ENCODE measurements at regions not wholly inside any gene's neighbourhood (a gene's known extent, or its start where the extent isn't known, plus 50 kb on each side); places are given as distances from the start of the nearest gene placed in this dataset.

DNA sequence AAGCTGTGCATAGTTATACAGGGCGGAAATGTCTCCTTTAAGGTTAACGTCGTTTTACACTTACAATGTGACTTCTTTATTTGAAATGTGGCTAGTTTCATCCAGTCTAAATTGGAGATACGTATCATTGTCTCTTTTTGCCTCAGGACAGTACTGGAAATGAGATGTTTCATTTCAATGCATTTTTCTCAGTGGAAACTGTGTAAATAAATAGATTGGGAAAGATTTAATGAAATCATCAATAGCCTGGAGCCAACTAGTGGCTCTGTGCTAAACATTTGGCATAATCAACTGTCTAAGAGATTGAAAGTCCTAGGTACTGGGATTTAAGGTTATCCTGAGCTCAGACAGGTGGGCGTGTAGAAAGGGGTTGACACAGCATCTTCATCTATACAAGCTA is 691.5 kb upstream of the CCDC54 start:
- no peak overlapping the region for H3K27ac ChIP-seq
- no peak overlapping the region for H3K4me3 ChIP-seq (ENCODE audit: low read depth, low read length)
- no peak for DNase-seq
- no peaks in the 10 kb centered on the region for H3K27me3 ChIP-seq (replicated peaks)
- no peaks in the 10 kb centered on the region for H3K36me3 ChIP-seq (replicated peaks)
- in situ Hi-C loops (cut with HindIII; ENCODE audit: low pct_ligation_motif_present, low sequenced_read_pairs): no loop called here
- TF ChIP-seq, protein P1, sequence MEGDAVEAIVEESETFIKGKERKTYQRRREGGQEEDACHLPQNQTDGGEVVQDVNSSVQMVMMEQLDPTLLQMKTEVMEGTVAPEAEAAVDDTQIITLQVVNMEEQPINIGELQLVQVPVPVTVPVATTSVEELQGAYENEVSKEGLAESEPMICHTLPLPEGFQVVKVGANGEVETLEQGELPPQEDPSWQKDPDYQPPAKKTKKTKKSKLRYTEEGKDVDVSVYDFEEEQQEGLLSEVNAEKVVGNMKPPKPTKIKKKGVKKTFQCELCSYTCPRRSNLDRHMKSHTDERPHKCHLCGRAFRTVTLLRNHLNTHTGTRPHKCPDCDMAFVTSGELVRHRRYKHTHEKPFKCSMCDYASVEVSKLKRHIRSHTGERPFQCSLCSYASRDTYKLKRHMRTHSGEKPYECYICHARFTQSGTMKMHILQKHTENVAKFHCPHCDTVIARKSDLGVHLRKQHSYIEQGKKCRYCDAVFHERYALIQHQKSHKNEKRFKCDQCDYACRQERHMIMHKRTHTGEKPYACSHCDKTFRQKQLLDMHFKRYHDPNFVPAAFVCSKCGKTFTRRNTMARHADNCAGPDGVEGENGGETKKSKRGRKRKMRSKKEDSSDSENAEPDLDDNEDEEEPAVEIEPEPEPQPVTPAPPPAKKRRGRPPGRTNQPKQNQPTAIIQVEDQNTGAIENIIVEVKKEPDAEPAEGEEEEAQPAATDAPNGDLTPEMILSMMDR (IDR thresholded peaks at IDR 0.05; ENCODE audit: low read depth, low read length, missing control alignments): no peak

DNA sequence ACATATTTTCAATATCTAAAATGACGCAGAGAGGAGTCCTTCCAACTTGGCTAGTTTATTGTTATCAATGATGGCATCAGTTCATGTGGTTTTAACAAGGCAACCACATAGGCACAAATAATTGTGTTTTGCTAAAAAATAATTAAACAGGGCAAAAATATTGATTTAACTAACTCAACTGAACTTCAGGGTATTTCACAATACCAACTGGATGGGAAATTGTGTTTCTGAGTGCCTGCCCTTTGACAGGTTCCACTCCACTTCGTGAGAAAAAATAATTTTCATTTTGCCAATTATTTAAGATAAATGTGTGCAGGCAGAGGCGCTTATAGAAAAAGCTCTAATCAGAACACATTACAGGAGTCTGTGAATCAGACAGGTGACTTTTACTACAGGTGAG is 689.3 kb upstream of the CCDC54 start:
- in situ Hi-C loops (cut with HindIII; ENCODE audit: low pct_ligation_motif_present, low sequenced_read_pairs): no loop called here
- TF ChIP-seq, protein P1 (IDR thresholded peaks at IDR 0.05; ENCODE audit: low read depth, low read length, missing control alignments): no peak
- no peak overlapping the region for H3K4me3 ChIP-seq (ENCODE audit: low read depth, low read length)
- DNase-seq: no peak
- no peaks in the 10 kb centered on the region for H3K27me3 ChIP-seq (replicated peaks)
- no peaks in the 10 kb centered on the region for H3K36me3 ChIP-seq (replicated peaks)
- H3K27ac ChIP-seq: no peak overlapping the region

DNA sequence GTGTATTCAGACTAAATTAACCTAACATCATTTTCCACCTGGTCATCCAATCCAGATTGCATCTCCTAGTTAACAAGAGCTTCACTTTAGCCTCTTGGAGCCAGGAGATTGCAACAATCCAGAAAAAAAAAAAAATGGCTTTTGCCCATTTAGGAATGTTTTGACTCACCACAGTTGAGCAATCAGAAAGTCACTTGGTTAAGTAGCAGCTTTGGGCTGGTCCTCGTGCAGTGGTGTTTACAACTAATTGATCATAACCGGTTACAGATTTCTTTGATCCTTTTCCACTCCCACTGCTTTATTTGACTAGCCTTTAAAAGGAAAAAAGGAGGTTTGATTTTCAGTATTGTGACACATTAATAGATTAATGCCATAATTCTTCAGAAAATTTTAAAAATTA is 688.8 kb upstream of the CCDC54 start:
- H3K27ac ChIP-seq: no peak overlapping the region
- no peaks in the 10 kb centered on the region for H3K27me3 ChIP-seq (replicated peaks)
- DNase-seq: peak; percentile 57
- in situ Hi-C loops (cut with HindIII; ENCODE audit: low pct_ligation_motif_present, low sequenced_read_pairs): no loop called here
- H3K36me3 ChIP-seq (replicated peaks): no peaks in the 10 kb centered on the region
- H3K4me3 ChIP-seq (ENCODE audit: low read depth, low read length): no peak overlapping the region
- TF ChIP-seq, protein P1 (IDR thresholded peaks at IDR 0.05; ENCODE audit: low read depth, low read length, missing control alignments): no peak

DNA sequence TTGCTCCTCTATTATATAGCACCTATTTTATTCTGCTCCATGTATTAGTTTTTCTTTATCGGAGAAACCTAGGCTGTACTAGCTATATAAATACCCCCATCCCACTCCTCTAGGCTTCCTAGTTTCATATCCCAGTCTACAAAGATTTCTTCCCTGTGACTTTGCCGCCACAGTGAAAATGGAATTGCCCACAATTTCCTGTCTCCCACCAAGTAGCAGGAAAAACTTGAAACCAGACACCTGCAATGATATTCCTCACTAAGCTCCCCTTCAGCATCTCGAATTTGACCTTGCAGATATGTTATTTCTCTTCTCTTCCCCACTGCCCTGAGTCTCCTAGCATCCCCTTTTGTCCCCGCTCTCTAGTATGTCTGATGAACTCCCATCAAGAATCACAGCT is 685.8 kb upstream of the CCDC54 start:
- TF ChIP-seq, protein P1 (IDR thresholded peaks at IDR 0.05; ENCODE audit: low read depth, low read length, missing control alignments): no peak
- DNase-seq: no peak
- H3K27me3 ChIP-seq (replicated peaks): no peaks in the 10 kb centered on the region
- in situ Hi-C loops (cut with HindIII; ENCODE audit: low pct_ligation_motif_present, low sequenced_read_pairs): no loop called here
- H3K36me3 ChIP-seq (replicated peaks): no peaks in the 10 kb centered on the region
- no peak overlapping the region for H3K27ac ChIP-seq
- no peak overlapping the region for H3K4me3 ChIP-seq (ENCODE audit: low read depth, low read length)

DNA sequence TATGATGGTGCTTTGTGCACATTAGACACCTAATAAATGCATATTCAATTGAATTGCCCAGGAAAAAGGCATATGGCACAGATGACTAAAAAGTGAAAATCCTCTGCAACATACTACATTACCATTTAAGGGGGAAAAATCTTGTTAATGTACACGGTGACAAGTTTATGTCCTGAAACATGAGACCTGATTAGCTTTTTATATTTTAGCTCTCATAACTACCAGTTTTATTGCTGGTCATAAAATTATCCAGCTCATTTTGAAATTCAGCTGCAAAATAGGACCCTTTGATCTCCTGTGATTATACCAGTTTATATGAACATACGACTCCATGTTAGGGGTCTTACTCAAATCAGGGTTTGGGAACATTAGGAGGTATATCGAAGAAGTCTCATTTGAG is 684.6 kb upstream of the CCDC54 start:
- no peak for DNase-seq
- TF ChIP-seq, protein P1 (IDR thresholded peaks at IDR 0.05; ENCODE audit: low read depth, low read length, missing control alignments): no peak
- H3K27ac ChIP-seq: no peak overlapping the region
- H3K27me3 ChIP-seq (replicated peaks): no peaks in the 10 kb centered on the region
- in situ Hi-C loops (cut with HindIII; ENCODE audit: low pct_ligation_motif_present, low sequenced_read_pairs): no loop called here
- H3K4me3 ChIP-seq (ENCODE audit: low read depth, low read length): no peak overlapping the region
- no peaks in the 10 kb centered on the region for H3K36me3 ChIP-seq (replicated peaks)

DNA sequence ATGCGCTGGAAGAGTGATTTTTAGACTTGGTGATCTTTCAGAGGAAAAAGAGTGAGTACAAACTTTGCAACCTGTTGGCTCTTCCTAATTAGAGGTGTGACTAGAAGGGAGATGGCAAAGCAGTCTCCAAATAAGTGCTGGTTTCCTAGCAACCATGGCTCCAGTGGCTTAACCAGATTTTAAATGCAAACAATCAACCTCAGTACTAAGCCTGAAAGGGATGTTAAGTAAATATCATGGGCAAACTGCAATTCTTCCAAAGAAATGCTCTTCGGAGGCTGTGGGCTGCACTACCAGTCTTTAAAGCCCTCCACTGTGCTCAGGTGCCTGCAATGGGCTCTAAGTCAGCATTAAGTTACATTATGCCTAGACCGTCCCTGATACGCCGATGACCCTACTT is 678.1 kb upstream of the CCDC54 start:
- Histone ChIP-seq H3K27ac (no peak overlapping the region), H3K27me3 (replicated peaks) (no peaks in the 10 kb centered on the region), H3K4me3 (ENCODE audit: low read depth, low read length) (no peak overlapping the region), H3K36me3 (replicated peaks) (no peaks in the 10 kb centered on the region)
- in situ Hi-C loops (cut with HindIII; ENCODE audit: low pct_ligation_motif_present, low sequenced_read_pairs): no loop called here
- no peak for DNase-seq
- TF ChIP-seq, protein P1 (IDR thresholded peaks at IDR 0.05; ENCODE audit: low read depth, low read length, missing control alignments): no peak

Data from brain microvascular endothelial cell (primary cell).